ENCODE measurements at regions not wholly inside any gene's neighbourhood (a gene's known extent, or its start where the extent isn't known, plus 50 kb on each side); places are given as distances from the start of the nearest gene placed in this dataset.

GRCh38 chr12:105742567-105742874, 396.2 kb downstream of the NUAK1 start:
- TF ChIP-seq CTCF (IDR thresholded peaks at IDR 0.05; ENCODE audit: low read length), result no peak
- no peak for TF ChIP-seq EZH2 (IDR thresholded peaks at IDR 0.05; ENCODE audit: borderline replicate concordance, low read length)

All from OCI-LY1 (cell line).